Thymus (tissue), 11 donors: ENCODE measurements at regions not wholly inside any gene's neighbourhood (a gene's known extent, or its start where the extent isn't known, plus 50 kb on each side); places are given as distances from the start of the nearest gene placed in this dataset.

Experiments used
- DNase-seq, 9 donors: peaks; one replicate each; pipeline ENCODE4 v3.0.0-alpha.2; 2013; ENCODE audit warnings: low spot score in 9 of 9, low read depth in 6 of 9, missing footprints in 1 of 9
- H3K27ac ChIP-seq, 2 donors: one replicate each; pipeline ENCODE4 v1.5.1; 2013; ENCODE audit warnings: control low read depth in 1 of 2, low read depth in 1 of 2, low read length in 1 of 2, mild to moderate bottlenecking in 1 of 2, moderate library complexity in 1 of 2
- H3K27me3 ChIP-seq, 2 donors: one replicate each; pipeline ENCODE4 v1.5.1; 2013; ENCODE audit warnings: low read length in 1 of 2; ENCODE audit not compliant: control insufficient read depth in 2 of 2, insufficient read depth in 1 of 2
- H3K36me3 ChIP-seq, 2 donors: one replicate each; pipeline ENCODE4 v1.5.1; 2013; ENCODE audit warnings: low read length in 1 of 2, mild to moderate bottlenecking in 1 of 2, moderate library complexity in 1 of 2; ENCODE audit not compliant: control insufficient read depth in 2 of 2, insufficient read depth in 2 of 2
- H3K4me1 ChIP-seq, 2 donors: one replicate each; pipeline ENCODE4 v1.5.1; 2013; ENCODE audit warnings: low read length in 2 of 2; ENCODE audit not compliant: control insufficient read depth in 2 of 2, insufficient read depth in 2 of 2
- H3K4me3 ChIP-seq, 2 donors: one replicate each; pipeline ENCODE4 v1.5.1; 2013; ENCODE audit warnings: low read length in 2 of 2, control low read depth in 1 of 2, mild to moderate bottlenecking in 1 of 2
- H3K9me3 ChIP-seq, 2 donors: one replicate each; pipeline ENCODE4 v1.5.1; 2013; ENCODE audit warnings: low read length in 1 of 2, mild to moderate bottlenecking in 1 of 2; ENCODE audit not compliant: control insufficient read depth in 2 of 2, insufficient read depth in 1 of 2
- WGBS: extraction: QIAGEN DNeasy Blood & Tissue Kit; methylation state at CpG from one replicate; pipeline ENCODE4 v1.1.7; 2013; 5-methylcytosine and 5-hydroxymethylcytosine counted together
- donor health status: healthy.

- no peaks in the 10 kb centered on the region for H3K36me3 ChIP-seq
- no peaks in the 10 kb centered on the region for H3K9me3 ChIP-seq
- H3K4me1 ChIP-seq, result peaks cover 0 to 12% of the 10 kb centered on the region in 2 donors
- WGBS, result 98% methylated on average over 11 of the region's 11 CpGs
- DNase-seq, result no peak
- H3K4me3 ChIP-seq, result no peak overlapping the region
- H3K27ac ChIP-seq, result no peak overlapping the region
- H3K27me3 ChIP-seq, result no peaks in the 10 kb centered on the region
These were observed 257.7 kb downstream of the LOXHD1 start for GRCh38 chr18:46399303-46399702.

- no peaks in the 10 kb centered on the region for H3K36me3 ChIP-seq
- H3K27ac ChIP-seq, result no peak overlapping the region
- DNase-seq, result no peak
- H3K4me3 ChIP-seq, result no peak overlapping the region
- peaks cover 0 to 12% of the 10 kb centered on the region in 2 donors for H3K4me1 ChIP-seq
- H3K27me3 ChIP-seq, result no peaks in the 10 kb centered on the region
- 48% methylated on average over 8 of the region's 8 CpGs for WGBS
- H3K9me3 ChIP-seq, result no peaks in the 10 kb centered on the region
These were observed 256.6 kb downstream of the LOXHD1 start for GRCh38 chr18:46400449-46400848.

- no peaks in the 10 kb centered on the region for H3K27me3 ChIP-seq
- 97% methylated on average over 7 of the region's 7 CpGs for WGBS
- no peaks in the 10 kb centered on the region for H3K9me3 ChIP-seq
- no peak overlapping the region for H3K4me3 ChIP-seq
- no peak overlapping the region for H3K27ac ChIP-seq
- H3K4me1 ChIP-seq, result peaks cover 0 to 12% of the 10 kb centered on the region in 2 donors
- DNase-seq, result no peak
- no peaks in the 10 kb centered on the region for H3K36me3 ChIP-seq
These were observed 255.4 kb downstream of the LOXHD1 start for GRCh38 chr18:46401486-46402070.

- no peaks in the 10 kb centered on the region for H3K9me3 ChIP-seq
These were observed 254.6 kb downstream of the LOXHD1 start for GRCh38 chr18:46402396-46402795.

GRCh38 chr18:46402945-46403344 lies 254.1 kb downstream of the LOXHD1 start:
- H3K27ac ChIP-seq, result no peak overlapping the region
- 96% methylated on average over 4 of the region's 4 CpGs for WGBS
- no peaks in the 10 kb centered on the region for H3K9me3 ChIP-seq
- peaks cover 0 to 12% of the 10 kb centered on the region in 2 donors for H3K4me1 ChIP-seq
- no peak for DNase-seq
- no peaks in the 10 kb centered on the region for H3K36me3 ChIP-seq
- H3K4me3 ChIP-seq, result no peak overlapping the region
- no peaks in the 10 kb centered on the region for H3K27me3 ChIP-seq

More at GRCh38 chr18:46402396-46402795, 254.6 kb downstream of the LOXHD1 start:
- no peaks in the 10 kb centered on the region for H3K27me3 ChIP-seq
- no peak overlapping the region for H3K4me3 ChIP-seq
- WGBS, result 96% methylated on average over 4 of the region's 4 CpGs
- DNase-seq, result no peak
- no peak overlapping the region for H3K27ac ChIP-seq
- no peaks in the 10 kb centered on the region for H3K36me3 ChIP-seq
- H3K4me1 ChIP-seq, result peaks cover 0 to 12% of the 10 kb centered on the region in 2 donors

GRCh38 chr18:46405832-46406538 lies 251.0 kb downstream of the LOXHD1 start:
- Histone ChIP-seq H3K27me3 (no peaks in the 10 kb centered on the region), H3K4me1 (peaks cover 0 to 2% of the 10 kb centered on the region in 2 donors), H3K27ac (no peak overlapping the region), H3K36me3 (no peaks in the 10 kb centered on the region), H3K9me3 (no peaks in the 10 kb centered on the region), H3K4me3 (no peak overlapping the region)
- 98% methylated on average over 9 of the region's 9 CpGs for WGBS
- no peak for DNase-seq

GRCh38 chr18:46406539-46406932 lies 250.5 kb downstream of the LOXHD1 start:
- Histone ChIP-seq H3K9me3 (no peaks in the 10 kb centered on the region), H3K4me3 (no peak overlapping the region), H3K27ac (no peak overlapping the region), H3K27me3 (no peaks in the 10 kb centered on the region), H3K4me1 (peaks cover 0 to 5% of the 10 kb centered on the region in 2 donors), H3K36me3 (no peaks in the 10 kb centered on the region)
- no peak for DNase-seq
- WGBS, result 65% methylated on average over 4 of the region's 4 CpGs

- no peak for DNase-seq
- H3K4me1 ChIP-seq, result peaks cover 0 to 5% of the 10 kb centered on the region in 2 donors
- H3K4me3 ChIP-seq, result no peak overlapping the region
- H3K27ac ChIP-seq, result no peak overlapping the region
- H3K27me3 ChIP-seq, result no peaks in the 10 kb centered on the region
- WGBS, result 96% methylated on average over 6 of the region's 6 CpGs
- no peaks in the 10 kb centered on the region for H3K9me3 ChIP-seq
- no peaks in the 10 kb centered on the region for H3K36me3 ChIP-seq
These were observed 249.4 kb downstream of the LOXHD1 start for GRCh38 chr18:46407486-46408166.

GRCh38 chr18:46408334-46408987 lies 248.6 kb downstream of the LOXHD1 start:
- no peaks in the 10 kb centered on the region for H3K27me3 ChIP-seq
- WGBS, result 90% methylated on average over 6 of the region's 6 CpGs
- DNase-seq, result no peak
- H3K4me3 ChIP-seq, result no peak overlapping the region
- no peaks in the 10 kb centered on the region for H3K36me3 ChIP-seq
- H3K27ac ChIP-seq, result no peak overlapping the region
- H3K9me3 ChIP-seq, result no peaks in the 10 kb centered on the region
- peaks cover 0 to 5% of the 10 kb centered on the region in 2 donors for H3K4me1 ChIP-seq
